ENCODE measurements at regions not wholly inside any gene's neighbourhood (a gene's known extent, or its start where the extent isn't known, plus 50 kb on each side); places are given as distances from the start of the nearest gene placed in this dataset.

DNA sequence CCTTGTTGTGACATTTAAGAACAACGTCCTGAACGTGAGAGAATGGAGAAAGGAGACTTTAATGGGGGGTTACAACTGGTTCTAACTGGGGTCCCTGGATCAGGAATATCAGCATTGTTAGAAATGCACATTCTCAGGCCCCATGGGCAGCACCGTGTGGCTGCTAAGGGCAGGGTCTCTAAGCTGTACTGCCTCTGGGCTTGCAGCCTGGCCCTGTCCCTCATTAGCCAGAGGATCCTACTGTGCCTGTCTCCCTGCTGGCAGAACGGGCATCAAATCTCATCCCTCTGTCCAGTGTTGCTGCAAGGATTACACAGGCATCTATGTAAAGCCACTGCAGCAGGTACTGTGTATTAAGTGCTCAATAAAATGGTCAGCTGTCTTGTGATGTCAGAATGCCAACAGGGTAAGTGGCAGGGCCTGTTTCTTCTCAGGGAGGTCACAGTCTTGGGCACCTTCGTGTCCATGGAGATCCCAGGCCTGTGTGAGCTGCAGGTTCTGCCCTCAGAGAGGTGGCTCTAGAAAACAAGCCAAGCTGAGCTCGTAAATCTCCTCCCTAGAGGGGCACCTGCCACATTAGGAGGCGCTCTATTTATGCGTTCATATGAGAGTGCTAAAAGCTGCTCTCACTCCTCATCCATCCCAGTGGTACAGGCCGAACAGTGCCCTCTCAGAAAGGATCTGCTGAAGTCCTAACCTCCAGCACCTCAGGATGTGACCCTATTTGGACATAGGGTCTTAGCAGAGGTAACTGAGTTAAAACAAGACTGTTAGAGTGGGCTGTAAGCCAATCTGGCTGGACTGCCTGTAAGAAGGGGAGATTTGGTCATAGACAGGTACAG lies 210.5 kb downstream of the GADD45G start:
- no peak for DNase-seq

DNA sequence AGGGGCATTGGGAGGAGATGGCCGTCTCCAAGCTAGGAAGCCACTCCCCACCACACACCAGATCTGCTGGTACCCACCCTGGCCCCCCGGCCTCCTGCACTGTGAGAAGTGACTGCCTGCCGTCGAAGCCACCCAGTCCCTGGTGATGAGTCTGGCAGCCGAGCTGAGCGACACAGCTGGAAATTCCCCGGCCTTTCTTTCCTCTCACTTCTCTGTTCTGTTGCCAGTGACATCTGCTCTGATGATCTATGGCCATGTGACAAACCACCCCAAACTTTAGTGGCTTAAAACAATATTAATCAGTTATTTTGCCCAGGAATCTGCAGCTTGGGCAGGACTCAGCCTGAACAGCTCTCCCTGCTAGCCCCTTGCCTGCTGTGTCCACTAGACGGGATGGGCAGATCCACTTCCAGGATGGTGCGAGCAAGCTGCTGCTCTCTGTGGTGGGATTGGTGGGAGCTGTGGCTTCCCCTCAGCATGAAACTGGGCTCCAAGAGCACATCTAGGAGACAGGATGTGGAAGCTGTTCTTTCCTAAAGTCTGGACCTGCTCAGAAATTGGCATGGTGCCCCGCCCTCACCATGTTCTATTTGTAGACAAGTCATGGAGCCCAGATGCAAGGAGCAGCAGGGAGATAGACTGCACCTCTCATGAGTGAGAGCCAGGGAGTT lies 211.2 kb downstream of the GADD45G start:
- DNase-seq, result peak; percentile 9

DNA sequence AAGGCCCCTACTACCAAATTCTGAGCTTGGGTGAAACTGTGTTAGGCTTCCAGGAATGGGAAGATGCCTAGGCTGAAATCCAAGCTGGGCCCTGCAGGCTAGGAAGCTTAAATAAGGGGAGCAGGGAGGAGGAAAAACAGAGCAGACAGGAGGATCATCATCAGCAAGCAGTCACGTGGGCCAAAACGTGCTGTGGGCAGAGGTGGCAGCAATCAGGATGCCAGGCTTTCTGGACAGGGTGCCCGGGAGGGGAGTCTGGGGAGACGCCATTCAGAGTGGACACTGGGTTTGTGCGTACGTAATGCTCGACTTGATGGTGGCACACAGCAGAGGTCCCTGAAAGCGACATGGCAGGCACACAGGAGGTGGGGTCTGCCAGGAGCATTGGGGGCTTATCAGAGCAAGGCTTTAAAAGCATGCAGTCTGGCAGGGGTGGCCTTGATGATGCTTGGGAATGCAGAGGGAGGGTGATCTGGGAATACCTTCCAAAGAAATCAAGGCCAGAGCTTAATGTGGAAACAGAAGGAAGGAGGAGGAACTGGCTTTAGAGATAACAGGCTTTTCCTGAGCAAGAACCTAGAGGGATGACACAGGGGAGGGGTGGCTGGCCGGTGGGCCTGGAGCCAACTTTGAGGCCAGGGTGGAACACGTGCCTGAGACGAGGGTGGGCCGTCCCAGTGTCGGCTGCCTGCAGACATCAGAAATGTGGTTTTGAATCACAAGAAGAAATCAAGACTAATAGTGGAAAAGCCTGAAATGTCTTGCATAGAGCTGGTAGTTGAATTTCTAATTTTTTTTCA lies 212.5 kb downstream of the GADD45G start:
- no peak for DNase-seq

DNA sequence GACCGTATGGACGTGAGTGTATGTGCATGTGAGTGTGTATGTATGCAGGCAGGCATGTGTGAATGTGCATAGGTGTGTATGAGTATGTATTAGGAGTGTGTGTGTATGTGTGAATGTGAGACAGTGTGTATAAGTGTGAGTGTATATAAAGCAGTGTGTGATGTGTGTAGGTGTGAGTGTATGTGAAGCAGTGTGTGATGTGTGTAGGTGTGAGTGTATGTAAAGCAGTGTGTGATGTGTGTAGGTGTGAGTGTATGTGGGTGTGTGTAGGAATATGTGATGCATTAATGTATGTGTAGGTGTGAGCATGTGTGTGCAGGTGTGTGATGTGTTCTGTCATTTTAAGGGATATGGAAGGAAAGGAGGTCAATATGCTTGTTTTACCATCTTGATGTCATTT lies 215.5 kb downstream of the GADD45G start:
- no peak for DNase-seq

DNA sequence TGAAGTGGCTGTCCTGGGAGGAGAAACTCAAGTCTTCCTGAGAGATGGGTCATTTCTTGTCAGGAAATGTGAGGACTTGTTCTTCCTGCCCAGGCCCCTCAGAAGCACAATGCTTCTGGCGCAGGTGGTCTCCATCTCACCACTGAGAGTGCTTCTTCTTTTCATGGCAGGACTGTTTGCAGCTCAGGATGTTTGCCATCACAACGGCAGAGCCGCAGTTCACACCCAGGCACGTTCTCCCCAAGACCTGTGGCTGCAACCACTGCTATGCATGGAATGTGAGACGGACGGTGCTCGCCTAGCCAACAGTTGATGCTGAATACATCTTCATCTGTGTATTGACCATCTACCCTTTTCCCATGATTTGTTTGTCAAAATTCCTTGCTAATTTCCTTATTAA lies 216.3 kb downstream of the GADD45G start:
- no peak for DNase-seq

DNA sequence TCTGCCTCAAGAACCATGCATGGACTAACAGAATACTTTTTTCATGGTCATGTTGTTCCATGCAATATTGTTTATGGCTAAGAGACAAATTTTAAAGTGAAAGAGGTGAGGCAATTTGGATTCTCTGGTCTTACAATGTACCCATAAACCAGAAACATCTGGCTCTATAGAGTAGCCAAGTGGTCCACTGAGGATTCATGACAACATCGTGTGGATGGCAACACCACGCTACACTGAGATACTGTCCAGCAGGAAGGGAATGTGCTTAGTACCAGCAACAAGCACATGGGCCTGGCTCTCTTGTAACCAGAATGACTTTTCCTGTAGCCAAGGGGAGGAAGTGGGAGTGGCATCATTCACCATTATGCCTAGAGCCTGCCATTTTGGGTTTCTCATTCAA lies 218.2 kb downstream of the GADD45G start:
- DNase-seq, result no peak

DNA sequence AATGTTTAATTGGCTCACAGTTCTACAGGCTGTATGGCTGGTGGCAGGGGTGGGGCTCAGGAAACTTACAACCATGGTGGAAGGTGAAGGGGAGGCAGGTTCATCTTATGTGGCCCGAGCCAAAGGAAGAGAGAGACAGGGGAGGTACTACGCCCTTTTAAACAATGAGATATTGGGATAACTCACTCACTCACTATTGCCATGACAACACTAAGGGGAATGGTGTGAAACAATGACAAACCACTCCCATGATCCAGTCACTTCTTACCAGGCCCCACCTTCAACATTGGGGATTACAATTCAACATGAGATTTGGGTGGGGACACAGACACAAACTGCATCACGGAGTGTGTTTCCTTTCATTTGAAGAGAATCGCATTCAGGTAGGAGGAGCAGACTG lies 220.9 kb downstream of the GADD45G start:
- DNase-seq, result no peak

DNA sequence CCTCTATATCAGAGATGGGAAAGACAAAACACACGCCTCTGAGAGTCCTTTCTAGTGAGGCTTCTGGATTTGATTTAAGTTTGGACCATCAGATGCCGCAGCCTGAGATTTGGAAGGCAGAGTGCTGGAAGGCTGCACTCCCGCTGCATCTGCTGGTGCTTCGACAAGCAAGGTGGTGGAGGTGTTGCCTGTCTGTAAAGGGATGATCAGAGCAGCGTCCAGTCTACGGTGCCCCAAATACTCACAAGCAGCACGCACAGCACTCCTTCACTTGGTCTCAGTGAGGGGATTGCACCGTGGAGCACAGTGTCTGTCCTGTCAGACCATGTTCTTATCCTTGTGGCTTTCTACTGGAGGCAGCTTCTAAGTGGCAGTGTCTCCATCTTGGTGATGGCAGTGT lies 221.4 kb downstream of the GADD45G start:
- no peak for DNase-seq

DNA sequence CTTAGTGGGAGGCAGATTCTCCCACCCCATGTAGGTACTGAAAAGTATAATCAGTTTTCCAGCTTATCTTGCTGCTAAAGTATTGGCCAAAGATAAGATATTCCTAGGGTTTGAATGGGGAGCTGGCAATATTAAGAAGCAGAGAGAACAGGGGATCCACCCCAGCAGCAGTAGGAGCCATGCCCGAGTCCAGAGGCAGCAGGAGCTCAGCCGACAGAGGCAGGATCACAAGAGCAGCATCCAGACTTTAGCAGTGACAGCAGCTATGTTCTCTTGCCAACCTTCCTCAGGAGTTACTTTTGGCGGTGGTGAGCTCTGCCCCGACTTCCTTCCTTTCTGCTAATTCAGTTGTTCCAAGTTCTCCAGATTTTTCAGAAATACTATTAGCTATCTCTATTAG lies 224.5 kb downstream of the GADD45G start:
- no peak for DNase-seq

DNA sequence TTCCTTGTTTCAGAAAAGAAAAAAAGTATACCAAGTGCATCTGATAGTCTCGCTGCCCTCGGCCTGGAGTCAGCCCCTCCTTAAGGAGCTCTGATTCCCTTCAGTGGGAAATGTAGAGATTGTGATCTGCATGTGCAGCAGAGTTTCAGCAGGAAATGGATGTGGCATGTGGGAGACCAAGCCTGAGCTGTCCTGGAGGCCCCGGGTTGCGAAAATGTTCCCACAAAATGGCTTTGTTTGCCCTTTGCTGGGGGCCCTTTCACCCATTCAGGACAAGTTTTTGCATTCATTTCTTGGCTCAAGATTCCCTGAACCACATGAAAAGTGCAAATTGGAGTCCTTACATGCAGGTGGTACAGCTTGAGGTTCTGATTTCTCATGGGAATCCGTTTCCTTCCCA lies 230.9 kb downstream of the GADD45G start:
- no peak for DNase-seq

DNA sequence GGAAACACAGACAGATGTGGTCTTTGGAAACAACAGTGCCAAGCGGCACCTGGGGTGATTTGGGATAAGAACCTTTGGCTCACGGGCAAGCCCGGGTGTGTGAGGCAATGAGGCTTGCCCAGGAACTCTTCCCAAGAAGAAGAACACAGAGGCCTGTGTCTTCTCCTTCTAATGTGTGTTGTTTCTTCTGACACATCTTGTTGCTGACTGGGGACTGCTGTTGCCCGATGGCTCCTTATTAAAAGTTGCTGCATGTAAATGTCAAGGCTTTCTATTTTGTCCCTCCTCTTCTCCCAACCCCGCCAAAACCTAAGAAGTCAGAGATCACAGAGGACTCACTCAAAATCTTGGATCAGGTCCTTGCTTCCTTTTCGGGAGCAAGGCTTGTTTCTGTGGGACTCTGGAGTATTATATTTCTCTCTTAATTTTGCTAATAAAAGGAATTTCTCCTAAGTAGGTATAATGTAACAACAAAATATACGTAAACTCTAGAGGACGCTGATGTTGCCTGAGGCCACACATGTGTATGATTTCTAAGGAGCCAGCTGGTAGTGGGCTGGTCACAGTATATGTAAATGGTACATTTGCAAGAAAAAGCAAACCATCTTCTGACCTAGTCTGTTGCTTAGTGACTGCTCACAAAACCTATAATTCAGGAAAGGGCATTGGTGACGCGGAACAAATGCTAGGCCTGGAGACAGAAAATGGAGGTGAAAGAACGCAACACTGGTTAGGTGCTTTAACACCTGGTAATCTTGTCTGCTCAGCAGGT lies 232.5 kb downstream of the GADD45G start:
- DNase-seq, result no peak

DNA sequence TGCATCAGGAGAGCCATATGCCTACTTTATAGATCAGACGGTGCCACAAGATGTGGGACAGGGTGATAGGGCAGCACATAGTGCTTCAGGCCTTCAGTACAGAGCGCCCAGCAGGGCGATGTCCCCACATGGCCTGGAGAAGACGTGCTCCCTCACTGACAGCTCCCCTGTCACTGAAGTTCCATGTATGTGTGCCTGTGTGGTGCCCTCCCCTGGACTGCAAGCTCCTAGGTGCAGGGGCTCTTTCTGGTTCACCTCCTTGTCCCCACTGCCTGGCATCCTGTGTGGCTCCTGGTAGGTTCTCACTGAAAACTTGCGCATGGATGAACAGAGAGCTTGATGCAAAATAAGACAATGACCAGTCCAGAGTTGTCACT lies 233.1 kb downstream of the GADD45G start:
- no peak for DNase-seq

DNA sequence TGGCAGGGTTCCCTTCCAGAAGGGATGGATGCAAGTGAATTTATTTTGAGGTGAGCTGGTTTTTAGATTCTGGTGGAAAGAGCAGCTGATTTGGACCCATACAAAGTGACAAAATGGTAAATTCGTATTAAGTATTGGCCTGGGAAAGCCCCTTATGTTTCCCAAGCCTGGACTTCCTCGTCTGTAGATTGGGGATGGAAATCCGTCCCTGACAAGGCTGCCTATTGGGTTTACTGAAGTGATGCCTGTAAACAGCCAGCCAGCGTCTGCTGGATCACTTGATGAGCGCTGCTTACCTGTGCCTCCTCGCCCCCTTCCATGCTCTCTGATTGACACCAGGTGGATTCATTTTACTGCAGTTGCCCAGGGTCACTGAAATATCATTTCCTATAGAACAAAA lies 233.8 kb downstream of the GADD45G start:
- DNase-seq, result no peak

DNA sequence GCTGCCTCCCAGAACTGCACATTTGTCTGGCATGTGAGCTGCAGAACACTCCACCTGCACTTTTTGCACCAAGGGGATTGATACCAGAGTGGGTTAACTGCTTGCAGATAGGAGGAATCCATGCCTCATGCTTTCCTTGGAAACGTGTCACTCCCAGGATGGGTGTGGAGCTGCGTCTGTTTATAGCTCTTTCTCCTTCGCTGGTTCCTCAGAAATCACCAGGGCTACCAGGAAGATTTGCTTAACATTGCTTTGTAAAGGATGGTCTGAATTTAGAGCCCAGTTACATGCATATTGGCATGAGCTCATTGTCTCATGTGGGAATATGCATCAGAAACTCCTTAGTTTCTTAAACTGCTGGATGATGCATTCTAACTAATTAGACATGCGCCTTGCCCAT lies 234.6 kb downstream of the GADD45G start:
- DNase-seq, result no peak

DNA sequence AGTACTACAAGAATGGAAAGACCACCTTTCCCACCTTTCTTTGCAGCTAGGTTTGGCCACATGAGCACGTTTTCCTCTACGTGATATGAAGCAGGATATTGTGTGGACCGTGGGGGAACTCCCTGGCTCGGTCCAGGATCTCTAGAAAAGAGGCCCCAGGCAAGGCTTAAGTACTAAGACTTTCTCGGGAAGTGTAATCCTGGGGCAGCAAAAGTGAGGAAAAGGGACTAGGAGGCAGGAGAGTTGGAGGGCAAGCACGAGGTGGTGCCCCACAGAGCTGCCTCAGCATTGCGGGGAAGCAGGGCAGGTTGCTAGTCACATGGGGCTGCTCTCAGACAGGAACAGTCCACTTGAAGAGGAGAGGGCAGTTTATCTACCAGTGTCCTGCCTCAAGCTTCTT lies 235.1 kb downstream of the GADD45G start:
- DNase-seq, result no peak

DNA sequence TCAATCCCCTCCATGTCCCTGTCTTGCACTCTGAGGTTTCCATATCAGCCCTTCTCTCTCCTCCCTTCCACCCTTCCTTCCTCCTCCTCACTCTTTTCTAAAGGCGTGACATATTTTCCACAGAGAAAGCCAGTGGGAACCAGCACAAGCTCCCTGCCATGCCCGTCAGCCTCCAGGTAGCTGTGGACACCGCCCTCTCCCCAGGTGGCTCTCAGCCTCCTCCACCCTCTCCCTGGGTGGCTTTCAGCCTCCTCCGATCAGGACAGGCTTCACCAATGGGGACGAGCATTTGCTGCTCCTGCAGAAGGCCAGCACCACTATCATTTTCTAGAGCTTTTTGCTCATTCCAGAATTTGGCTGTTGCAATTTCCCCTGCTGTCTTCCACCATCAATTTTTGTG lies 236.6 kb downstream of the GADD45G start:
- DNase-seq, result no peak

DNA sequence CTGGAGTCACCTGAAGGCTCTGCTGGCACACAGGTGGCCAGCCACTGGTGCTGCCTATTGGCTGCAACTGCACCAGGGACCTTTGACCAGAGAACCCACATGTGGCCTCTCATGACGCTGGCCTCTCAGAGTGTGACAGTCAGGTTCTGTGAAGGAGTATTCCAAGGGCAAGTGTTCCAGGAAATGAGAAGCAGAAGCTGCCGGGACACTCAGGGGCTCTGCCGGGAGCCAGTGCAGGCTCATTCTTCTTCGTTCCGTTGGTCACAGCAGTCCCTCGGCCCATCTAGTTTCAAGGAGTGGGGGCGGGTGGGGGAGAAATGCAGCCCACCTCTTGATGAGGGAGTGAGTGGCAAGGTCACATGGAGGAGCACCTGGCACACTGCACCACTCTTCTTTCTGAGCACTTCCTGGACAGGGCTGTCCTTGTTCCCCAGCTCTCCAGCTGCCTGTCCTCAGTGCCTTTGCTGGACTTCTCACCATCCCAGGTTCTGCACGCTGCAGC lies 237.5 kb downstream of the GADD45G start:
- DNase-seq, result no peak

DNA sequence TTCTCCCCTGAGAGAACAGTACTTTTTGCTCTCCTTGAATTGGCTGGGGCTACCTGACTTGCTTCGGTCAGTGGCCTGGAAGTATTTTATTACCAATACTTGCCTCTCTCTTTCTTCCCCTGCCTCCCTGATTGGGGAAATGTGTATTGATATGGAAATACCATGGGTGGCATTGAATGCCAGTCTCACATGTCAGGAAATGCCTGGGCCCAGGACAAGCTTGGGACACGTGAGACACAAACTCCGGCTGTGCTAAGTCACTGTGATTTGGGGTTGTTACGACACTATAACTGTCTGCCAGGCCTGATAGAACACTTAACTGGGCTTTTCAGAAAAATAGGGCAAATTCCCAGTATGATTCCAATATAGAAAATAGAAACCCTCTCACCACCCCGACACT lies 238.3 kb downstream of the GADD45G start:
- DNase-seq, result no peak

DNA sequence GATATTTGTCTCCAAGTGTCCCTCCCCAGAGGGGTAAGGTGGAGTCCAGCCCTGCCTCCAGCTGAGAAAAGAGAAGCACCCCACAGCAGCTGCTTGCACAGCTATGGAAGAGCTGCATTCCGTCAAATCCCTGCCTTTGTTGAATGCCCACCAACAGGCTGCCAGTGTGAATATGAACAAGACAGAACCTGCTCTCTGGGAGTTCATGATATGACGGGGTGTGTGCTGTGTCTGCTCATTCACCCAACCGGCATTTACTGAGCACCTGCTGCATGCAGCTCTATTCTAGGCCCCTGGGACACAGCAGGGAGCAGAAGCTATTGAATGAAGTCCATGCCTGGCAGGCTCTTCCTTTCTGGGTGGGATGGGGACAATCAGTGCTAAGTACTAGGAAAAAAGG lies 238.8 kb downstream of the GADD45G start:
- no peak for DNase-seq

DNA sequence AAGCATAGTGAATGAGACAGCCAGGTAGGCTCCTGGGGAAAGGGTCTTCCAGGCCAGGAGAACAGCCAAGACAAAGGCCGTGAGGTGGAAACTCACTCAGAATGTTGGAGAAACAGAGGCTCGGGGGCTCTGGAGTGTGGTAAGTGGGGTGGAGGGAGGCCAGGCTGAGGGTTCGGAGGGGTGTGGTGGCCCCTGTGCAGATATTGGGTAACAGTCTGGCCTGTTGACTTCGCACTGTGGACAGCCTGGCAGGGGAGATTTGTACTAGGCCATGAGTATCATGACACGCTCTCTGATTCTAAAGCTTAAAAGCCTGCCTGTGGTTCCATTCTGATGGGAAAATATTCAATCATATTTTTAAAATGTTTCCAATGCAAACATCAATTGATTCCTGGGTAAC lies 239.3 kb downstream of the GADD45G start:
- DNase-seq, result no peak

DNA sequence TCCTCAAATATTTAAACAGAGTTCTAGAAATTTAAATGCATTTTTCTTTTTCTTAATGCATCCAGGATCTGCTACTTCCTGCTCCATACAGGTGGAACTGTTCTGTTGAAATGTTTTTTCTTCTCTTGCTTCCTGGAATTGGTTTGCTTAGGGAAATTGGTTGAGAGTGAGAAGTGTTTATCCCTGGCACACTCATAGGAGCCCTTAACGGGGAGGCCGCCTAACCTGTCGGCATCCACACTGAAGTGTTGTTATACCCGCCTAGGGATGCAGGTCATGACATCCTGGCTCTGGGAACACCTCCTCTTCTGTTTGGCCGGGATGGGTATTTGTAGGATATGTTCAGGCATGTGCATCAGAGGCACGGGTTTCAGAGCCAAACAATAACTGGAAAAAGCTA lies 239.7 kb downstream of the GADD45G start:
- DNase-seq, result no peak

DNA sequence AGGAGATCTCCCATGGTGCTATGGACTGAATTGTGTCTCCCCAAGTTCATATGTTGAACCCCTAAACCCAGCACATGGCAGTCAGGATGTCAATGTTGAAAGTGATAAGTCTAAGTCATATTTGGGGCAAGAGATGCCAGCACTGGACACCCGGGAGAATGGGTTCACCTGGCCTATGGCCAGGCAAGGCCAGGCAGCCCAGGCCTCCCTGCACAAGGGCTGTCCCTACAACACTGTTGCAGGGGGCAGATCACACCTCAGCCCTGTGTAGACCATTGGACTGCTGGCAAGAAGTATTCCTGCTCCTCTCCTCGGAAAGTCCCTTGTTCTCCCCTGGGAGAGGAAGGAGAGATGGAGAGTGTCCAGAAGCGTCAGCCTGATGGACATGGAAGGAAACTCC lies 240.5 kb downstream of the GADD45G start:
- no peak for DNase-seq

DNA sequence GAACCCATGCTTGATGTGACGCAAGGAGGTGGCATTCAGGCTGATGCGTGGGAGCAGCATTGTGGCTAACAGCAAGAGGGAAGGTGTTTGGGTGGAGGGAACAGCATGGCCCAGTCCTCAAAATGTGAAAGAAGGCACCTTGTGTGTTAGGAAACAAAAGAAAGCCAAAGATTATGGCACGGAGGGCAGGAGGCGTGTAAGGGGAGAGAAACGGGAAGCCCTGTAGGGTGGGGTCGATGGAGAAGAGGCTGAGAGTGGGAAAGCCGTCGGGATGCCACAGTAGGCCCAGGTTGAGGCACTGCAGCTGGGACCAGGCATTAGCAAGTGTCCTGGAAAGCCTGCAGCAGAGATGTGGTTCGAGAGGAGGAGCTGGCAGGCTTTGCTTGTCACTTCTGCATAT lies 241.1 kb downstream of the GADD45G start:
- DNase-seq, result no peak

Data from CD4-positive, alpha-beta T cell treated with Interleukin-12 subunit alpha and Interleukin-12 subunit beta, for 1 hour (primary cell).